ENCODE measurements at regions not wholly inside any gene's neighbourhood (a gene's known extent, or its start where the extent isn't known, plus 50 kb on each side); places are given as distances from the start of the nearest gene placed in this dataset.
"Not testable (repeated sequence)": the region's sequence is repeated elsewhere in the genome, so short reads cannot be mapped to it uniquely, and the experiment has no call there.

GRCh38 chr10:124243702-124244121, 150.3 kb upstream of the CHST15 start:
- Mint-ChIP-seq H3K4me1 (ENCODE audit: low read depth, unreplicated experiment) (no peaks in the 10 kb centered on the region), H3K4me3 (ENCODE audit: unreplicated experiment) (no peak overlapping the region), H3K27ac (ENCODE audit: unreplicated experiment) (no peak overlapping the region), H3K27me3 (ENCODE audit: insufficient read depth, unreplicated experiment) (peaks cover 8% of the 10 kb centered on the region), H3K36me3 (ENCODE audit: insufficient read depth, unreplicated experiment) (no peaks in the 10 kb centered on the region), H3K9me3 (ENCODE audit: unreplicated experiment) (no peaks in the 10 kb centered on the region)
- H3K4me1 ChIP-seq: no peaks in the 10 kb centered on the region
- H3K4me3 ChIP-seq (ENCODE audit: low read depth, low read length): no peak overlapping the region
- intact Hi-C loops (cut with micrococcal nuclease; ENCODE audit: unreplicated experiment): no loop called here
- POLR2A ChIA-PET: no interaction called here
- no peak for DNase-seq
- H3K27me3 ChIP-seq (replicated peaks; ENCODE audit: control insufficient read depth, insufficient read depth, low read length): no peaks in the 10 kb centered on the region
- no peaks in the 10 kb centered on the region for H3K9me3 ChIP-seq
- no peak for TF ChIP-seq CTCF (IDR thresholded peaks at IDR 0.05; ENCODE audit: insufficient read depth in 1 of 2, low read depth in 1 of 2, low read length in 1 of 2, severe bottlenecking in 1 of 2, unreplicated experiment in 1 of 2)
- no TSS peak for BruUV-seq (replicated peaks)
- CTCF ChIA-PET: no interaction called here
- no peaks in the 10 kb centered on the region for H3K36me3 ChIP-seq (ENCODE audit: control insufficient read depth, insufficient read depth, low read length)

- ChIA-PET POLR2A (no interaction called here), CTCF (no interaction called here)
- Mint-ChIP-seq H3K27ac (ENCODE audit: unreplicated experiment) (no peak overlapping the region), H3K36me3 (ENCODE audit: insufficient read depth, unreplicated experiment) (no peaks in the 10 kb centered on the region), H3K9me3 (ENCODE audit: unreplicated experiment) (no peaks in the 10 kb centered on the region), H3K4me1 (ENCODE audit: low read depth, unreplicated experiment) (no peaks in the 10 kb centered on the region), H3K4me3 (ENCODE audit: unreplicated experiment) (no peak overlapping the region), H3K27me3 (ENCODE audit: insufficient read depth, unreplicated experiment) (peaks cover 9% of the 10 kb centered on the region)
- H3K4me1 ChIP-seq: no peaks in the 10 kb centered on the region
- no peak for TF ChIP-seq CTCF (IDR thresholded peaks at IDR 0.05; ENCODE audit: insufficient read depth in 1 of 2, low read depth in 1 of 2, low read length in 1 of 2, severe bottlenecking in 1 of 2, unreplicated experiment in 1 of 2)
- H3K36me3 ChIP-seq (ENCODE audit: control insufficient read depth, insufficient read depth, low read length): no peaks in the 10 kb centered on the region
- BruUV-seq (replicated peaks): no TSS peak
- intact Hi-C loops (cut with micrococcal nuclease; ENCODE audit: unreplicated experiment): no loop called here
- no peak overlapping the region for H3K4me3 ChIP-seq (ENCODE audit: low read depth, low read length)
- H3K27me3 ChIP-seq (replicated peaks; ENCODE audit: control insufficient read depth, insufficient read depth, low read length): no peaks in the 10 kb centered on the region
- no peaks in the 10 kb centered on the region for H3K9me3 ChIP-seq
- peak in 1 of 2 experiments; percentile 8 for DNase-seq
These were observed 149.4 kb upstream of the CHST15 start for GRCh38 chr10:124242791-124243190.

- no peaks in the 10 kb centered on the region for H3K36me3 Mint-ChIP-seq (ENCODE audit: insufficient read depth, unreplicated experiment)
- intact Hi-C loops (cut with micrococcal nuclease; ENCODE audit: unreplicated experiment): no loop called here
- Histone ChIP-seq H3K36me3 (ENCODE audit: control insufficient read depth, insufficient read depth, low read length) (no peaks in the 10 kb centered on the region), H3K4me1 (no peaks in the 10 kb centered on the region), H3K9me3 (no peaks in the 10 kb centered on the region), H3K27me3 (replicated peaks; ENCODE audit: control insufficient read depth, insufficient read depth, low read length) (no peaks in the 10 kb centered on the region), H3K4me3 (ENCODE audit: low read depth, low read length) (no peak overlapping the region)
- TF ChIP-seq CTCF (IDR thresholded peaks at IDR 0.05; ENCODE audit: insufficient read depth in 1 of 2, low read depth in 1 of 2, low read length in 1 of 2, severe bottlenecking in 1 of 2, unreplicated experiment in 1 of 2): no peak
- BruUV-seq (replicated peaks): no TSS peak
- no peak overlapping the region for H3K27ac Mint-ChIP-seq (ENCODE audit: unreplicated experiment)
- H3K9me3 Mint-ChIP-seq (ENCODE audit: unreplicated experiment): no peaks in the 10 kb centered on the region
- POLR2A ChIA-PET: no interaction called here
- CTCF ChIA-PET: no interaction called here
- peaks cover 11% of the 10 kb centered on the region for H3K27me3 Mint-ChIP-seq (ENCODE audit: insufficient read depth, unreplicated experiment)
- H3K4me3 Mint-ChIP-seq (ENCODE audit: unreplicated experiment): no peak overlapping the region
- H3K4me1 Mint-ChIP-seq (ENCODE audit: low read depth, unreplicated experiment): no peaks in the 10 kb centered on the region
- DNase-seq: peak in 1 of 2 experiments; percentile 12
These were observed 149.0 kb upstream of the CHST15 start for GRCh38 chr10:124242365-124242764.

GRCh38 chr10:124241510-124241909, 148.1 kb upstream of the CHST15 start:
- H3K9me3 ChIP-seq; H3K4me3 Mint-ChIP-seq (ENCODE audit: unreplicated experiment); H3K4me1 ChIP-seq; H3K36me3 Mint-ChIP-seq (ENCODE audit: insufficient read depth, unreplicated experiment); H3K4me3 ChIP-seq (ENCODE audit: low read depth, low read length); H3K36me3 ChIP-seq (ENCODE audit: control insufficient read depth, insufficient read depth, low read length); H3K9me3 Mint-ChIP-seq (ENCODE audit: unreplicated experiment); DNase-seq; H3K27me3 Mint-ChIP-seq (ENCODE audit: insufficient read depth, unreplicated experiment); BruUV-seq (replicated peaks); intact Hi-C loops (cut with micrococcal nuclease; ENCODE audit: unreplicated experiment); H3K4me1 Mint-ChIP-seq (ENCODE audit: low read depth, unreplicated experiment); H3K27ac Mint-ChIP-seq (ENCODE audit: unreplicated experiment); H3K27me3 ChIP-seq (replicated peaks; ENCODE audit: control insufficient read depth, insufficient read depth, low read length); POLR2A ChIA-PET: not testable (repeated sequence)
- CTCF ChIA-PET: interaction anchor here (0.5 kb wide), 1 partner anchor 328 kb away, joined by 4 read pairs; no protein-coding TSS in a partner anchor
